ENCODE measurements at regions not wholly inside any gene's neighbourhood (a gene's known extent, or its start where the extent isn't known, plus 50 kb on each side); places are given as distances from the start of the nearest gene placed in this dataset.
A peak's percentile ranks its signal among the peaks of the same experiment; 100 is the strongest.

- H3K9ac ChIP-seq (ENCODE audit: low read length) = no peak overlapping the region
- no peaks in the 10 kb centered on the region for H3F3A ChIP-seq (ENCODE audit: insufficient read depth, low read length, poor library complexity, severe bottlenecking)
- no peak overlapping the region for H2AFZ ChIP-seq (ENCODE audit: low read depth, low read length)
- H3K9me2 ChIP-seq (ENCODE audit: insufficient read depth, low read length) = no peaks in the 10 kb centered on the region
- no peak overlapping the region for H3K4me3 ChIP-seq (ENCODE audit: low read length)
- no peaks in the 10 kb centered on the region for H3K36me3 ChIP-seq (ENCODE audit: insufficient read depth, low read length)
- H3K27me3 ChIP-seq (ENCODE audit: insufficient read depth, low read depth, low read length) = no peaks in the 10 kb centered on the region
- H3K4me2 ChIP-seq (ENCODE audit: low read length) = no peak overlapping the region
- no peaks in the 10 kb centered on the region for H4K20me1 ChIP-seq (ENCODE audit: insufficient read depth)
- no peaks in the 10 kb centered on the region for H3K9me3 ChIP-seq (ENCODE audit: low read length)
- H3K79me2 ChIP-seq (replicated peaks; ENCODE audit: insufficient read depth, low read length) = no peaks in the 10 kb centered on the region
- TF ChIP-seq REST (IDR thresholded peaks at IDR 0.05; ENCODE audit: borderline replicate concordance) (no peak), SMC3 (conservative IDR thresholded peaks at IDR 0.05; ENCODE audit: poor library complexity) (no peak), TAF1 (IDR thresholded peaks at IDR 0.05; ENCODE audit: low read depth) (no peak), EP300 (conservative IDR thresholded peaks at IDR 0.05; ENCODE audit: poor library complexity, severe bottlenecking) (no peak), EZH2 (IDR thresholded peaks at IDR 0.05; ENCODE audit: borderline replicate concordance, insufficient read depth, low read length, poor library complexity, severe bottlenecking) (no peak), MXI1 (conservative IDR thresholded peaks at IDR 0.05; ENCODE audit: poor library complexity, severe bottlenecking) (no peak), RAD21 (conservative IDR thresholded peaks at IDR 0.05) (no peak), POLR2AphosphoS5 (IDR thresholded peaks at IDR 0.05) (no peak), CTCF (IDR thresholded peaks at IDR 0.05; ENCODE audit: poor library complexity, severe bottlenecking) (no peak)
- no peak overlapping the region for H3K27ac ChIP-seq (ENCODE audit: low read length)
Observed at GRCh38 chr2:234296991-234297390, 199.9 kb downstream of the ARL4C start.

- H3K36me3 ChIP-seq (ENCODE audit: insufficient read depth, low read length) = no peaks in the 10 kb centered on the region
- no peak overlapping the region for H3K4me2 ChIP-seq (ENCODE audit: low read length)
- peak overlapping the region; percentile 87 for H3K27ac ChIP-seq (ENCODE audit: low read length)
- H3K27me3 ChIP-seq (ENCODE audit: insufficient read depth, low read depth, low read length) = no peaks in the 10 kb centered on the region
- H3K4me3 ChIP-seq (ENCODE audit: low read length) = no peak overlapping the region
- no peaks in the 10 kb centered on the region for H3K79me2 ChIP-seq (replicated peaks; ENCODE audit: insufficient read depth, low read length)
- TF ChIP-seq RAD21 (conservative IDR thresholded peaks at IDR 0.05) (no peak), CTCF (IDR thresholded peaks at IDR 0.05; ENCODE audit: poor library complexity, severe bottlenecking) (no peak), EP300 (conservative IDR thresholded peaks at IDR 0.05; ENCODE audit: poor library complexity, severe bottlenecking) (no peak), EZH2 (IDR thresholded peaks at IDR 0.05; ENCODE audit: borderline replicate concordance, insufficient read depth, low read length, poor library complexity, severe bottlenecking) (no peak), POLR2AphosphoS5 (IDR thresholded peaks at IDR 0.05) (no peak), SMC3 (conservative IDR thresholded peaks at IDR 0.05; ENCODE audit: poor library complexity) (no peak), MXI1 (conservative IDR thresholded peaks at IDR 0.05; ENCODE audit: poor library complexity, severe bottlenecking) (no peak), REST (IDR thresholded peaks at IDR 0.05; ENCODE audit: borderline replicate concordance) (no peak), TAF1 (IDR thresholded peaks at IDR 0.05; ENCODE audit: low read depth) (no peak)
- no peak overlapping the region for H3K9ac ChIP-seq (ENCODE audit: low read length)
- no peaks in the 10 kb centered on the region for H3K9me2 ChIP-seq (ENCODE audit: insufficient read depth, low read length)
- H3K9me3 ChIP-seq (ENCODE audit: low read length) = no peaks in the 10 kb centered on the region
- no peaks in the 10 kb centered on the region for H3F3A ChIP-seq (ENCODE audit: insufficient read depth, low read length, poor library complexity, severe bottlenecking)
- no peak overlapping the region for H2AFZ ChIP-seq (ENCODE audit: low read depth, low read length)
- H4K20me1 ChIP-seq (ENCODE audit: insufficient read depth) = no peaks in the 10 kb centered on the region
Observed at GRCh38 chr2:234293973-234294372, 202.9 kb downstream of the ARL4C start.
